AG04449 (cell line): ENCODE measurements at regions not wholly inside any gene's neighbourhood (a gene's known extent, or its start where the extent isn't known, plus 50 kb on each side); places are given as distances from the start of the nearest gene placed in this dataset.

Source experiments
- CTCF ChIA-PET: fragments of 350-600 bp; formaldehyde crosslinking; extraction: SDS; loops from one replicate; lab custom pipeline; 2021; ENCODE audit warnings: antibody characterized with exemption; lab: Yijun Ruan, JAX
- POLR2A ChIA-PET: fragments of 400-600, 350-600 bp; formaldehyde crosslinking; extraction: SDS; loops from one replicate; lab custom pipeline; 2020; ENCODE audit warnings: antibody characterized with exemption, inconsistent platforms; lab: Yijun Ruan, JAX
- DNase-seq: peaks from one replicate; pipeline ENCODE4 v3.0.0-alpha.2; 2010; ENCODE audit warnings: low read depth, low spot score
- H3K4me3 ChIP-seq: 2 replicates; pipeline ENCODE4 v1.5.1; 2011; ENCODE audit warnings: low read depth, mild to moderate bottlenecking, control low read depth, low read length
- CTCF ChIP-seq: IDR thresholded peaks from one replicate; pipeline ENCODE4 v1.5.1; 2011; ENCODE audit warnings: mild to moderate bottlenecking, moderate library complexity, low read length, control low read depth, inconsistent platforms; ENCODE audit not compliant: insufficient read depth; ENCODE audit errors: missing control alignments

- TF ChIP-seq CTCF, result no peak
- CTCF ChIA-PET, result no interaction called here
- POLR2A ChIA-PET, result no interaction called here
- H3K4me3 ChIP-seq, result no peak overlapping the region
- no peak for DNase-seq
Observed at GRCh38 chr13:84980571-84980970, 818.6 kb downstream of the SLITRK6 start.

GRCh38 chr13:84978851-84979250 is 820.4 kb downstream of the SLITRK6 start:
- no peak for TF ChIP-seq CTCF
- no peak for DNase-seq
- no peak overlapping the region for H3K4me3 ChIP-seq
- ChIA-PET POLR2A (no interaction called here), CTCF (interaction anchor here (0.7 kb wide), 1 partner anchor 256 kb away, joined by 3 read pairs; no protein-coding TSS in a partner anchor)

- TF ChIP-seq CTCF, result no peak
- H3K4me3 ChIP-seq, result no peak overlapping the region
- ChIA-PET POLR2A (no interaction called here), CTCF (no interaction called here)
- no peak for DNase-seq
Observed at GRCh38 chr13:84973661-84974060, 825.6 kb downstream of the SLITRK6 start.

- no peak for TF ChIP-seq CTCF
- ChIA-PET CTCF (no interaction called here), POLR2A (no interaction called here)
- DNase-seq, result no peak
- no peak overlapping the region for H3K4me3 ChIP-seq
Observed at GRCh38 chr13:84972907-84973306, 826.3 kb downstream of the SLITRK6 start.

GRCh38 chr13:84962849-84963248 is 836.4 kb downstream of the SLITRK6 start:
- CTCF ChIA-PET, result no interaction called here
- POLR2A ChIA-PET, result no interaction called here
- no peak for DNase-seq
- H3K4me3 ChIP-seq, result no peak overlapping the region
- no peak for TF ChIP-seq CTCF

- TF ChIP-seq CTCF, result no peak
- DNase-seq, result no peak
- H3K4me3 ChIP-seq, result no peak overlapping the region
- ChIA-PET CTCF (no interaction called here), POLR2A (no interaction called here)
Observed at GRCh38 chr13:84962141-84962750, 837.0 kb downstream of the SLITRK6 start.
